ENCODE measurements at regions not wholly inside any gene's neighbourhood (a gene's known extent, or its start where the extent isn't known, plus 50 kb on each side); places are given as distances from the start of the nearest gene placed in this dataset.
"Not testable (repeated sequence)": the region's sequence is repeated elsewhere in the genome, so short reads cannot be mapped to it uniquely, and the experiment has no call there.

DNA sequence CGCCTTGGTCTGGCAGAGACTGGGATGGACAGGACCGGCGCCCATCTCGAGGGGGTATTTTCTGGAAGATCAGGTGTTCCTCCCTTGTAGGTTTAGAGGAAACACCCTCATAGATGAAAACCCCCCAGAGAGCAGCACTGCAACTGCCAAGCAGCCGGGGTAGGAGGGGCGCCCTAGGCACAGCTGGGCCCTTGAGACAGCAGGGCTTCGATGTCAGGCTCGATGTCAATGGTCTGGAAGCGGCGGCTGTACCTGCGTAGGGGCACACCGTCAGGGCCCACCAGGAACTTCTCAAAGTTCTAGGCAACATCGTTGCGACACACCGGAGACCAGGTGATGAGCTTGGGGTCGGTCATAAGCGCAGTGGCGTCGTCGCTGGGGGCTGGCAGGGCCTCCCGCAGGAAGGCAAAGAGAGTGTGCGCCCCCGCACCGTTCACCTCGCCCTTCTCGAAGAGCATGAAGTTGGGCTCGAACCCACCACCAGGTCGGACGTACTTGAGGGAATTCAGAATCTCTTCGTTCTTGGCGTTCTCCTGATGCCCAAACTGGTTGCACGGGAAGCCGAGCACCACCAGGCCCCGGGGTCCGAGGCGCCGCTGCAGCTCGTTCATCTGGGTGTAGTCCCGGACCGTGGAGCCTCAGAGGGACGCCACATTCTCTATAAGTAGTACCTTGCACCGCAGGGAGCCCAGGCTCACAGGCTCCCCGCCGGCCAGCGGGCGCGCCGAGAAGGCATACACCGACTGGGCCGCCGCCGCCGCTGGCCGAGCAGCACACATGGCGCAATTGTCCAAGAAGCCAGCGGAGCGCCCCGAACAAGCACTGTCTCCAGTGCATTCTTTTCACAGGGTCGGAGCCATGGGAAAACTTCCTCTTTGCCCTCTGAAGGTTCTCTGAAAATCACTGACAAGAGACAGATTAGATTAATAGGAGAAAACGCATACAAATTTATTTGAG, 59.0 kb upstream of the ATXN3L start:
- not testable (repeated sequence) for FAIRE-seq

DNA sequence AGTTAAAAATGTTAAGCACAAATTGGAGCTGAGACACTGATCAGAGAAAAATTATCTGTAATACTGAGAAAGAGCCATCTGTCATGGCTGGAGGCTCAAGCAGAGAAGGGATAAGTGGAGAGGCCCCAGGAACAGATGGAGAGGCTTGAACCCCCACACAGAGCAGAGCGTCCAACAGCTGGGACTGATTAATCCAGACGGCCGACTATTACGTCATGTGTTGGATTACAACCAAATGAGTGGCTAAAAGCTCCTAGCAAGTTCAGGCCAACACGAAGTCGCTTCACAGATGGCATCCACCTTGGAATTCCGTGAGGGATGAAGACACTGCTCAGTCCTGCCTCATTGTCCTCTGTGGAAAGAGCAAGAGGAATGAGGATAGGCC, 57.7 kb upstream of the ATXN3L start:
- no peak for FAIRE-seq

DNA sequence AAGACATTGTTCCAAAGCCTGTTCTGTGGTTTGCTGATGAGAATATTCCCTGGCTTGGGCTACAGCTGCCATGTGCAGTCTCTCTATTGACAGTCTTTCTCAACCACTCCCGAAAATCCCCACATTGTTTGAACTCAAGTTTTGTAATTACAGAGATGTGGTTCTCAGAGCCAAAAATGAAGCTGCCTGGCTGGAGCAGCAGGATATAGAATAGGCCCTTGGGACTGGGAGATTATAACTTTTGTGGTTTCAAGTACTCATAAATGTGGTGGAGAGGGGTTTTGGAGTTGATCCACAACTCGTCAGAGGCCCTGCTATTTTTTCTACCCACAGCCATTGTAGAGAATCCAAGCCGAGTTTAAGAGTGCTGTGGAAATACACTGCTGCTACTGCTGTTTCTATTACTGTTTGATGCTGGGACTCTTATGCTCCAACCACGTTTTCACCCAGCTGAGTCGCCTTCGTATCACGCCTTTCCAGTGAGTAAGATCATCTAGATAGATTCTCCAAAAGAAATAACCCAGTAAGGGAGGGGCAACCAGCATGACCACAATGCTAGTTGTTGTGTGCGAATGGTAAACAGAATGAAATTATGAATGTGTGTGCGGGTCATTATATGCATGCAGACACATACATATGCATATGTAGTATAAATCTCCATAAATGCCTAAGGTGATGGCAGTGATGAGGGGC, 57.1 kb upstream of the ATXN3L start:
- no peak for FAIRE-seq

DNA sequence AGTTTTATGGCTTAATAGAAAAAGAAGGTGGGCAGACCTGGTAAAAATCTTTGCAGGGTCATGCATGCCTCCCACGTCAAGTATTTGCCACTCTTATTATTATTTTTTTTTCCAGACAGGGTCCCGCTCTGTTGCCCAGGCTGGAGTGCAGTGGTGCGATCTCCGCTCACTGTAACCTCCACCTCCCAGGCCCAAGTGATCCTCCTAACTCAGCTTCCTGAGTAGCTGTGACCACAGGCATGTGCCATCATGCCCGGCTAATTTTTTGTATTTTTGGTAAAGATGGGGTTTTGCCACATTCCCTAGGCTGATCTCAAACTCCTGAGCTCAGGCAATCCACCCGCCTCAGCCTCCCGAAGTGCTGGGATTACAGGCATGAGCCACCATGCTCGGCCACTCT, 55.7 kb upstream of the ATXN3L start:
- not testable (repeated sequence) for FAIRE-seq

- no peak for FAIRE-seq
Measured at GRCh38 chrX:13374364-13374763, 54.5 kb upstream of the ATXN3L start.

GRCh38 chrX:13373431-13374187, 53.8 kb upstream of the ATXN3L start:
- FAIRE-seq, result no peak

DNA sequence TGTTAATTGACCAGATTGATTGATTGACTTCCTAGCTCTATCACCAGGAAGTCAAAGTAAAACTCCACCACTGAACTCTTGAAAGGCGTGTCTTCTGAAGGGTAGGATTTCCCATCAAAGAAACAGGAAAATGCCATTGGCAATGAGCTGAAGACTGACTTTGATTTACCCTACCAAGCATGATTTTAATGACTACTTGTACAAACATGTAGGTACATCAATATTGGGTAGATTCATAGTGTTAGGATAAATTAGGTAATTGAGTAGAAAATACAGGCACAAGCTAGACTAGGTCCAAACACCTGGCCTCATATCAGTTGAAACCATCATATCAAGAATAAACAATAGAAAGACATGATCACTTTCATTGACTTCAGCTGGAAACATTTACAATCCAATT, 53.2 kb upstream of the ATXN3L start:
- no peak for FAIRE-seq

DNA sequence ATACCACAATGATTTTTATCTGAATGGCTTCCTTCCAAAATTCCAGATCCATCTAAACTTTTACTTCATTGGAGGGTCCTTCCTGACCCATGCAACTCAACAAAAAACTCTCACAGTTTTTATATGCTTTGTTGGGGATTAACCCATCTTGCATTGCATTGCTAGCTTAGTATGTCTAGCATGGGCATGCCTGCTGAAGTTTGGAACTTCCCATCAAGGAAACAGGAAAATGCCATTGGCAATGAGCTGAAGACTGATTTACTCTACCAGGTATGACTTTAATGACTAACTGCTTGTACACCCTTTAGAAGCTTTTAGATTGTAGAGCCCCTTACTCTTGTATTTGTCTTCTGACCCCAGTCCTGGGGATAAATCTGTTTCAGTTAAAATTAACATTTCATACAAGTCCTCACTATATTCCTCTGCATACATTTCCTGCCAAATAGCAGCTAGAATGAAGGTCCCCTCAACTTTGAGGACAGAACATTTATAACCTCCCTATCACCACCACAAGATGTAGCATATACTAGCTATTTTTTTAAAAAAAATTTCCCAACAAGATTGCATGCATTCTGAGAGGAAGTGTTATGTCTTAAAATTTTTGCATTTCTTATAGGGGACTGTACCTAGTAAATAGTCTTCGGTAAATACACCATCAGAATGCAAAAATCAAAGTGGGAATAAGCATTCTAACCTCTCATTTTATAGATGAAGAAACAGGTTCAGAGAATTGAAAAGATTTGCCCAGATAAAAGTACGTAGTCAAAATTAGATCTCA, 52.5 kb upstream of the ATXN3L start:
- no peak for FAIRE-seq

DNA sequence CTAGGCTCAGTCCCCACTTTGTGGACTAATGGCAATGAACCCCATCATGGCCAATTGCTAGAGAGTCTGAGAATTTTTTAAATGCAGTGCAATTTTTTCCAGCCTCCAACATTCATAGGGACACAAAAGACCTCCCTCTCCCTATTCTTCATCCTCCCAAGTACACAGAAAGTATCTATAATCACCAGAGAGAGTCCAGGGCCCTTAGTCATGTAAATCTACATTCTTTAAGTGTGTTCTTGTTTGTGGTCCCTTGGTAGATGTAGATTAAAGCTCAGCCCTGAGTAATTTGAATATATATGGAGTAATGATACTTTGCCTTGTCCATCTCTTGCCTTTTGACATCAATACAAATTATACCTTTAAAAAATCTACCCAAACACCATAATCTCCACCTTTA, 51.3 kb upstream of the ATXN3L start:
- FAIRE-seq, result no peak

DNA sequence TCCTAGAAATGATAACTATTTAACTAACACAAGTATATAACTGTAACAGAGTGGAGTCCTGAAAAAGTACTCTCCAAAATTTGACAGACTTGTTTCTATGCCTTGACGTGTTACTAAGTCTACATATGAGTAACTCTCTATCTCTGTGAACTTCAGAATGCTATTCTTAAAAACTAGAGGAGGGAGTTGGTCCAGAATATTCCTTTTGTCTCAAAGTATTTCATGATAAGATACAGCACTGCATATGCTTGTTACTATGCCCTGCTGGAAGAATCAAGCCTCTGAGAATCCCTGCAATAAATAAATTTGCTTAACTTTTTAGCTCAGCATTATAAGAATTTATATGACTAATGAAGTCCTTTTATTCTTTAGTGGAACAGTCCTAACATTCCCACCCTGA, 50.9 kb upstream of the ATXN3L start:
- no peak for FAIRE-seq
